ENCODE measurements at regions not wholly inside any gene's neighbourhood (a gene's known extent, or its start where the extent isn't known, plus 50 kb on each side); places are given as distances from the start of the nearest gene placed in this dataset.
"Not testable (repeated sequence)": the region's sequence is repeated elsewhere in the genome, so short reads cannot be mapped to it uniquely, and the experiment has no call there.

DNA sequence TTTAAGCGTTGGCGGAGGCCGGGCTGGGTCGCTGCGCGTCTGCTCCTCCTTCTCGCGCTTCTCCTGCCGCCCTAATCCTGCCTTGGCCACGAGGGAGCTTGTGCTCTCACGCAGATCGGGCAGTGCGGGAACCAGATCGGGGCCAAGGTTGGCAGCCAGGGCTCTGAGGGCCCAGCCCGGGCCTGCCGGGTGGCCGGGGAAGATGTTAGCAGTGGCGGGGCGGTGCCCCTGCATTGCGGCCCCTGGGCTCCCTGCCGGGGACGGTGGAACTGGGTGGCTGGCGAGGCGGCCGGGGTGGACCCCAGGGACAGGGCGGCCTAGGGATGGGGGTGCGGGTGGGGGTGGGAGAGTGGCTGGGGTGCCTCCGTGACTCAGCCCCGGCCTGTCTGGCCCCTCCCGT is 297.4 kb downstream of the CACNA1B start:
- not testable (repeated sequence) for DNase-seq (ENCODE audit: low spot score)

- not testable (repeated sequence) for DNase-seq (ENCODE audit: low spot score)
Measured at GRCh38 chr9:138175354-138175753, 297.8 kb downstream of the CACNA1B start.

- DNase-seq (ENCODE audit: low spot score), result not testable (repeated sequence)
Measured at GRCh38 chr9:138177091-138177490, 299.5 kb downstream of the CACNA1B start.

- DNase-seq (ENCODE audit: low spot score), result not testable (repeated sequence)
Measured at GRCh38 chr9:138179003-138179402, 301.4 kb downstream of the CACNA1B start.

GRCh38 chr9:138179671-138180070 is 302.1 kb downstream of the CACNA1B start:
- not testable (repeated sequence) for DNase-seq (ENCODE audit: low spot score)

DNA sequence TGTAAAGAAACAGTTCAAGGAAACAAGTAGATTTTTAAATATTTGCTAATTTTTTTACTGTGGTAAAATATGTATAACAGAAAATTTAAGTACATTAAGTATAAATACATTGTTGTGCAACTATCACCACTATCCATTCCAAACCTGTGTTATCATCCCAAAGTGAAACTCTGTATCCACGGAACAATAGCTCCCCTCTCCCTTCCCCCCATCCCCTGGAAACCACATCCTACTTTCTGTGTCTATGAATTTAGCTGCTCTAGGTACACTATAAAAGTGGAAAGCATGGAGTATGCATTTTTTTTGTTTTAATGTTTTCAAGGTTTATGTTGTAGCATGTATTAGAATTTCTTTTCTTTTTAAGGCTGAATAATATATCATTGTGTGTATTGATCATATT is 304.4 kb downstream of the CACNA1B start:
- DNase-seq (ENCODE audit: low spot score), result not testable (repeated sequence)

DNA sequence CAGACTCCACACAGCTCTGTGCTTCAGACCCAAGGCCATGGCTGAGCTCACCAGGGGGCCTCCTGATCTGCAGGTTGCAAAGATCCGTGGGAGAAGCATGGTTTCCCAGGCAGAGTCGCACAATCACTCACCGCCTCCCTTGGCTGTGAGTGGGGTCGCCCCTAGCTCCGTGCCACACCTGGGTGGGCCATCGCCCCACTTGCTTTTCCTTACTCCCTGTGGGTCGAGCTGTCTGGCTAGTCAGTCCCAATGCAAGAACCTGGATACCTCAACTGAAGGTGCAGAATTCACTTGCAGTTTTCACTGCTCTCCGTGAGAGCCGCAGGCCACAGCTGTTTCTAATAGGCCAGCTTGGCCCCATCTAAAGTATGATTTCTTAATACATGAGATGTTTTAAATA is 319.6 kb downstream of the CACNA1B start:
- DNase-seq (ENCODE audit: low spot score), result not testable (repeated sequence)

DNA sequence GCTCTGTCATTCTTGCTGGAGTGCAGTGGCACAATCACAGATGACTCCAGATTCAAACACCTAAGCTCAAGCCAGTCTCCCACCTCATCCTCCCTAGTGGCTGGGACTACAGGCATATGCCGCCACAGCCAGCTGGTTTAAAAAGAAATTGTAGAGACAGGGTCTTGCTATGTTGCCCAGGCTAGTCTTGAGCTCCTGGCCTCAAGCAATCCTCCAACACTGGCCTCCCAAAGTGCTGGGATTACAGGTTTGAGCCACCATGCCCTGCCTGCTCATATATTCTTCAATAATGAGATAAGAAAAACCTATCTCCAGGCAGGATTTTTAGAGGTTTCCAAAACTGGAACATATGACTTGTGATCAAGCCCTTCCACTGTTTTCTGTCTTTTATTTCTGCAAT is 321.4 kb downstream of the CACNA1B start:
- DNase-seq (ENCODE audit: low spot score), result not testable (repeated sequence)

- DNase-seq (ENCODE audit: low spot score), result not testable (repeated sequence)
Measured at GRCh38 chr9:138199917-138200316, 322.3 kb downstream of the CACNA1B start.

- DNase-seq (ENCODE audit: low spot score), result not testable (repeated sequence)
Measured at GRCh38 chr9:138200481-138201142, 323.0 kb downstream of the CACNA1B start.

DNA sequence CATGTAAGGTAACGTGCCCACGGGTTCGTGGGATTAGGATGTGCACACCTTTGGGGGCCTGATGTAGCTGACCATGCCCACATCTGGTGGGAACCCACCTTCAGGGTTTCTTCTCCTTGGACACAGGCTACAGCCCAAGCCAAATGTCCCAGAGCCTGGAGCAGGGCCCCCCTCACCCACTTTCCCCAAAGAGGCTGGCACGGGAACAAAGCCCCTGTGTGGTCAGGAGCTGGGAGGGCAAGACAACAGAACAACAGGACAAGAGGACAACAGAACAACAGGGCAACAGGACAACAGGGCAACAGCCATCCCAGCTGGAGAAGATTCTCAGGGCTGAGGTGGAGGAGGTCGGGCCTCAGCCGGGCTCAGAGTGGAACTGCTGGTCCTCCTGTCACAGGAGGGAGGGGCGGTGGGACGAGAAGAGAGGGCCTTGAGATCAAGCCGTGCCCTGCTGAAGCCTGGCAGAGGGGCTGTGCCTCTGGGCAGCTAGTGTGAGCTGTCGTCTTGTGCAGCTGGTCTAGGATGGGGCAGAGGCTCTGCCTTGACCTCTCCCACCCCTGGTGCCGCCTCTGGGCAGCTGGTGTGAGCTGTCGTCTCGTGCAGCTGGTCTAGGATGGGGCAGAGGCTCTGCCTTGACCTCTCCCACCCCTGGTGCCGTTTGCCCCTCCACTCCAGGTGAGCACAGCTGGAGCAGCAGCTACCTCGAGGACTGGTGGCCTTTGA is 323.7 kb downstream of the CACNA1B start:
- not testable (repeated sequence) for DNase-seq (ENCODE audit: low spot score)

DNA sequence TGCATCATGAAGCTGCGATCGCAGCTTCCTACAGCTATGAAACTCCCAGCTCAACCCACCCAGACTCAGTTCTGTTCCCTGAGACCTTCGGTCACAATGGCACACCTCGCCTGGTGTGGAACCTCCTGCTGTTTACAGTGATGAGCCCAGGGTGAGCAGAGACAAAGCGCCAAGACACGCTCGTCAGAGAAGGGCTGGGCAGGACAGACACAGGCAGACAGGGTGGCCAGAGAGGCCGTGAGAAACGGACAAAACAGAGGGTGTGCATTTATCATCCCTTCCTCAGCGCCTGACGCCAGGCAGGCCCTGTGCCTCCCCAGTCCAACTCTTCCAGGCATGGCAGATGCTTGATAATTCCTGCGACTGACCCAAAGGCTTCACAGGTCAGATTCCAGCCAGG is 324.5 kb downstream of the CACNA1B start:
- not testable (repeated sequence) for DNase-seq (ENCODE audit: low spot score)

DNA sequence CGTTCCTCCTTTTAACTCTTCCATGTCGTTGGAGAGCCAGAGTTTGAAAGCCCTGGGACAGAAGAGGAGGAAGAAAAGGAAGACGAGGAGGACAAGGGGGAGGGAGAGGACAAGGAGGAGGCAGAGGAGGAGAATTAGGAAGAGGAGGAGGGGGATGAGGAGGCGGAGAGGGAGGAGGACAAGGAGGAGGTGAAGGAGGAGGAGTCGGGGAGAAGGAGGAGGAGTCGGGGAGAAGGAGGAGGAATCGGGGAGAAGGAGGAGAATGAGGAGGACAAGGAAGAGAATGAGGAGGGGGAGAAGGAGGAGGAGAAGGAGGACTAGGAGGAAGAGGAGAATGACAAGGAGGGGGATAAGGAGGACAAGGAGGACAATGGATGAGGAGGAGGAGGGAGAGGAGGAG is 325.7 kb downstream of the CACNA1B start:
- not testable (repeated sequence) for DNase-seq (ENCODE audit: low spot score)

DNA sequence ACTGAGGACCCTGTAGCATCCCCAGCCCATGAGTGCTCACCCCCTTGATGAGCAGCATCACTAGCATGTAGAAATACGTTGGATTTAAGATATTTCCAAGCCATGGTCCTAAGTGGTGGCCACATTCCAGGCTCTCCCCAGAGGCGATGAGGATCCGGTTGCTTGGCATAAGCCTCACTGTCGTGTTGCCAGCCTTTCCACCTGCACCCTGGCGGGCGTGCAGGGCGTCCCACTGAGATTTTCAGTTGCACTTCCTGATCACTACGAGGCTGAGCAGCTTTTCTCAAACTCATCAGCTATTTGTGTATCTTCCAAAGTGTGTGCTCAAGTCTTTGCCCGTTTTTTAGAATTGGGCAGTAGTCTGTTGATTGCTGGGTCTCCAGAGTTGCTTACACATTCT is 326.3 kb downstream of the CACNA1B start:
- DNase-seq (ENCODE audit: low spot score), result not testable (repeated sequence)

DNA sequence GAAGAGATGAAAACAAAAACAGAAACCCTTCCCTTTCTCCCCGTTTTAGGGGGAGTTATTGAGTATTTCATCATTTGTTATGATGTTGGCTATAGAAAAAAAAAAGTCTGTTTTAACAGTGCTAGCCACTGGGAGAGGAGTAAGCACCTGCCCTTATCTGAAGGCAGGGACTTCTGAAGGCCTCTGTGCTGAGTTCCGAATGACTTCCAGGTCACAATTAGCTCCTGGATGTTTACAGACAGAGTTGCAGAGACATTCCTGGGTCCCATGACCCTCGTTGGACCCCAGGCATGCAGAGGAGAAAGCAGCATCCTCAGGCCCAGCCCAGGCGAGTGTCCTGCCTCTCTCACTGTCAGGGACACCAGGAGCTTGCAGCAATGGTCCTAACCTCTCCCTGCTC is 328.5 kb downstream of the CACNA1B start:
- not testable (repeated sequence) for DNase-seq (ENCODE audit: low spot score)

GRCh38 chr9:138207300-138208179 is 330.0 kb downstream of the CACNA1B start:
- DNase-seq (ENCODE audit: low spot score), result not testable (repeated sequence)

GRCh38 chr9:138209071-138209644 is 331.6 kb downstream of the CACNA1B start:
- not testable (repeated sequence) for DNase-seq (ENCODE audit: low spot score)

DNA sequence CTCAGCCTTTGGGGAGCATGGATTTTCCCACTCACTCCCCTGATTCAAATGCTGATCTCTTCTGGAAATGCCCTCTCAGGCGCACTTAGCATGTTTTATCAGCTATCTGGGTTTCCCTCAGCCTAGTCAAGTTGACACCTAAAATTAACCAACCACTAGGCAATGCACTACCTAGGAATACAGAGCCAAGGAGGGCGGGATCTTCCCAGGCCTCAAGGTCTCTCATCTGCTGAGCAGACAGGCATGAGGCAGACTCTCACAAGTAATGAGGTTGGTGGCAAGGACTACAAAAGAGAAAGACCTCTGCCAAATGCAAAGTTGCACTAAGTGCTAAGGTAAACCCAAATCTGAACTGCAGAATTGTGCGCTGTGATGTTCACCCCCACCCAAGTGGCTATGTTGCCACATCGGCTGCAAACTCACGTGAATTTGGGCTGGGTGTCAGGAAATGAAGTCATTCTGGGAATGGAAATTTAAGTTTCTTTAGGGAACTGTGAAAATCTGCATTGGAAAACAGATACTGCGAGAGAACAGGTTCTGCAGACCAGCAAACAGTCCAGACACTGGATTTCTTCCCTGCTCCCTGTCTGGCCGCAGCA is 332.9 kb downstream of the CACNA1B start:
- not testable (repeated sequence) for DNase-seq (ENCODE audit: low spot score)

- not testable (repeated sequence) for DNase-seq (ENCODE audit: low spot score)
Measured at GRCh38 chr9:138211070-138211469, 333.5 kb downstream of the CACNA1B start.

- peak; percentile 55 for DNase-seq (ENCODE audit: low spot score)
Measured at GRCh38 chr9:138211544-138212219, 334.1 kb downstream of the CACNA1B start.

- not testable (repeated sequence) for DNase-seq (ENCODE audit: low spot score)
Measured at GRCh38 chr9:138212811-138213210, 335.2 kb downstream of the CACNA1B start.

Measured in D341Med (cell line).